PC-9 (cell line): ENCODE measurements at regions not wholly inside any gene's neighbourhood (a gene's known extent, or its start where the extent isn't known, plus 50 kb on each side); places are given as distances from the start of the nearest gene placed in this dataset.

Source experiments
- BruUV-seq: library from RNA; stranded (reverse); fragments of 400-500 nt; replicated peaks from 2 replicates; lab custom pipeline; 2021; lab: Mats Ljungman, UMichigan
- CTCF ChIA-PET: fragments of 300-600 bp; sonication (Branson Sonifier 250); formaldehyde crosslinking; loops from one replicate; lab custom pipeline; 2022; ENCODE audit warnings: antibody characterized with exemption; lab: Charles Lee
- POLR2A ChIA-PET: fragments of 300-600 bp; sonication (Branson Sonifier 250); formaldehyde crosslinking; loops from one replicate; lab custom pipeline; 2022; ENCODE audit warnings: antibody characterized with exemption; ENCODE audit not compliant: unreplicated experiment; lab: Charles Lee
- DNase-seq, 2 experiments: peaks; one replicate each; pipeline versions ENCODE4 v3.0.0 to v3.0.0-alpha.2; 2015 to 2022; ENCODE audit warnings: mixed read lengths in 1 of 2
- H2AFZ ChIP-seq: fragments of 200-600 bp; sonication (generic); 2 replicates; pipeline ENCODE4 v1.8.1; 2017; ENCODE audit warnings: antibody characterized with exemption
- H3F3A ChIP-seq: fragments of 200-600 bp; sonication (generic); 2 replicates; pipeline ENCODE4 v1.8.1; 2017; ENCODE audit warnings: antibody characterized with exemption, mild to moderate bottlenecking, low read depth; ENCODE audit not compliant: insufficient read depth
- H3K27ac ChIP-seq: fragments of 200-600 bp; sonication (generic); 2 replicates; pipeline ENCODE4 v1.6.1; 2016; ENCODE audit warnings: mixed run types
- H3K27me3 ChIP-seq: fragments of 200-600 bp; sonication (generic); 2 replicates; pipeline ENCODE4 v1.6.1; 2016; ENCODE audit warnings: low read depth, mixed run types; ENCODE audit not compliant: insufficient read depth
- H3K36me3 ChIP-seq: fragments of 200-600 bp; sonication (generic); 2 replicates; pipeline ENCODE4 v1.6.1; 2016; ENCODE audit warnings: low read depth, mixed run types
- H3K4me1 ChIP-seq: fragments of 200-600 bp; sonication (generic); replicated peaks from 2 replicates; pipeline ENCODE4 v1.6.1; 2016; ENCODE audit warnings: mixed run types; ENCODE audit not compliant: insufficient read depth
- H3K4me2 ChIP-seq: fragments of 200-600 bp; sonication (generic); 2 replicates; pipeline ENCODE4 v1.6.1; 2017; ENCODE audit warnings: mixed run types
- H3K4me3 ChIP-seq: fragments of 200-600 bp; sonication (generic); 2 replicates; pipeline ENCODE4 v1.6.1; 2016; ENCODE audit warnings: mixed run types
- H3K79me2 ChIP-seq: fragments of 200-600 bp; sonication (generic); 2 replicates; pipeline ENCODE4 v1.6.1; 2017; ENCODE audit warnings: low read depth, mixed run types
- H3K9me2 ChIP-seq: fragments of 200-600 bp; sonication (generic); 2 replicates; pipeline ENCODE4 v1.8.1; 2017; ENCODE audit warnings: mild to moderate bottlenecking; ENCODE audit not compliant: insufficient read depth
- H3K9me3 ChIP-seq: fragments of 200-600 bp; sonication (generic); 2 replicates; pipeline ENCODE4 v1.8.1; 2016; ENCODE audit warnings: low read depth; ENCODE audit not compliant: insufficient read depth
- H4K20me1 ChIP-seq: fragments of 200-600 bp; sonication (generic); 2 replicates; pipeline ENCODE4 v1.8.1; 2017; ENCODE audit not compliant: insufficient read depth
- CTCF ChIP-seq: fragments of 200-600 bp; sonication (generic); conservative IDR thresholded peaks from 2 replicates; pipeline ENCODE4 v1.6.1; 2017; ENCODE audit warnings: mixed run types, antibody characterized with exemption, mild to moderate bottlenecking, moderate library complexity
- EZH2 ChIP-seq: fragments of 200-600 bp; sonication (generic); IDR thresholded peaks from 2 replicates; pipeline ENCODE4 v1.8.0; 2017; ENCODE audit warnings: antibody characterized with exemption, low read depth
- intact Hi-C: fragments of 100-400 bp; cut with micrococcal nuclease; formaldehyde crosslinking; loops from one replicate; pipeline ENCODE4 v1.10.0; 2022; ENCODE audit not compliant: unreplicated experiment

- Histone ChIP-seq H3K27ac (no peak overlapping the region), H3K9me2 (no peaks in the 10 kb centered on the region), H4K20me1 (no peaks in the 10 kb centered on the region), H3K36me3 (no peaks in the 10 kb centered on the region), H3K27me3 (peaks cover 9% of the 10 kb centered on the region; the same call in 1 of the 2 replicates), H3F3A (no peaks in the 10 kb centered on the region), H3K9me3 (no peaks in the 10 kb centered on the region), H2AFZ (no peak overlapping the region), H3K4me3 (no peak overlapping the region), H3K79me2 (no peaks in the 10 kb centered on the region), H3K4me1 (no peaks in the 10 kb centered on the region), H3K4me2 (no peak overlapping the region)
- BruUV-seq, result no TSS peak
- TF ChIP-seq EZH2 (no peak), CTCF (no peak)
- intact Hi-C loops, result no loop called here
- DNase-seq, result no peak
- ChIA-PET POLR2A (no interaction called here), CTCF (no interaction called here)
Observed at GRCh38 chr10:128338951-128339350, 212.7 kb upstream of the MKI67 start.

GRCh38 chr10:128339753-128340152 lies 213.5 kb upstream of the MKI67 start:
- intact Hi-C loops, result no loop called here
- no TSS peak for BruUV-seq
- no peaks in the 10 kb centered on the region for H3K36me3 ChIP-seq
- no peak for TF ChIP-seq EZH2
- no peak for TF ChIP-seq CTCF
- no peaks in the 10 kb centered on the region for H3K79me2 ChIP-seq
- ChIA-PET CTCF (no interaction called here), POLR2A (no interaction called here)
- H3K27me3 ChIP-seq, result peaks cover 9% of the 10 kb centered on the region; the same call in 1 of the 2 replicates
- no peak for DNase-seq
- no peaks in the 10 kb centered on the region for H3K9me3 ChIP-seq
- no peaks in the 10 kb centered on the region for H4K20me1 ChIP-seq
- no peak overlapping the region for H3K4me2 ChIP-seq
- no peaks in the 10 kb centered on the region for H3K4me1 ChIP-seq
- no peak overlapping the region for H2AFZ ChIP-seq
- H3F3A ChIP-seq, result no peaks in the 10 kb centered on the region
- H3K9me2 ChIP-seq, result no peaks in the 10 kb centered on the region
- no peak overlapping the region for H3K27ac ChIP-seq
- H3K4me3 ChIP-seq, result no peak overlapping the region

- no peaks in the 10 kb centered on the region for H3K4me1 ChIP-seq
- no peak for DNase-seq
- H3K4me2 ChIP-seq, result no peak overlapping the region
- H3K9me2 ChIP-seq, result no peaks in the 10 kb centered on the region
- CTCF ChIA-PET, result no interaction called here
- no peaks in the 10 kb centered on the region for H4K20me1 ChIP-seq
- no peak overlapping the region for H3K27ac ChIP-seq
- no peaks in the 10 kb centered on the region for H3K27me3 ChIP-seq
- no peak overlapping the region for H2AFZ ChIP-seq
- H3K4me3 ChIP-seq, result no peak overlapping the region
- H3K36me3 ChIP-seq, result no peaks in the 10 kb centered on the region
- no peaks in the 10 kb centered on the region for H3F3A ChIP-seq
- no TSS peak for BruUV-seq
- H3K79me2 ChIP-seq, result no peaks in the 10 kb centered on the region
- no peaks in the 10 kb centered on the region for H3K9me3 ChIP-seq
- TF ChIP-seq CTCF, result no peak
- TF ChIP-seq EZH2, result no peak
- POLR2A ChIA-PET, result no interaction called here
- intact Hi-C loops, result no loop called here
Observed at GRCh38 chr10:128345353-128345752, 219.1 kb upstream of the MKI67 start.
